ENCODE measurements at regions not wholly inside any gene's neighbourhood (a gene's known extent, or its start where the extent isn't known, plus 50 kb on each side); places are given as distances from the start of the nearest gene placed in this dataset.
A peak's percentile ranks its signal among the peaks of the same experiment; 100 is the strongest.

GRCh38 chr13:74289861-74290773, 155.9 kb upstream of the KLF12 start:
- ChIA-PET POLR2A (no interaction called here), CTCF (interaction anchor here (5.9 kb wide), 1 partner anchor 455 kb away, joined by 58 read pairs; no protein-coding TSS in a partner anchor)
- H3K27me3 Mint-ChIP-seq: no peaks in the 10 kb centered on the region
- peak; percentile 35 for DNase-seq
- no peaks in the 10 kb centered on the region for H3K36me3 Mint-ChIP-seq
- no peak overlapping the region for H3K27ac Mint-ChIP-seq
- peak overlapping the region; percentile 27 for H3K4me3 Mint-ChIP-seq
- no peaks in the 10 kb centered on the region for H3K9me3 Mint-ChIP-seq
- peaks cover 58% of the 10 kb centered on the region for H3K4me1 Mint-ChIP-seq (ENCODE audit: low read depth)
- intact Hi-C loops (cut with micrococcal nuclease): loop anchor here (2.0 to 5.0 kb wide), 2 partner anchors 573 to 927 kb away; no protein-coding TSS in a partner anchor

- Mint-ChIP-seq H3K4me1 (ENCODE audit: low read depth) (peaks cover 67% of the 10 kb centered on the region), H3K27ac (no peak overlapping the region), H3K4me3 (no peak overlapping the region), H3K9me3 (no peaks in the 10 kb centered on the region), H3K27me3 (no peaks in the 10 kb centered on the region), H3K36me3 (no peaks in the 10 kb centered on the region)
- intact Hi-C loops (cut with micrococcal nuclease): loop anchor here (2.0 to 5.0 kb wide), 2 partner anchors 572 to 928 kb away; no protein-coding TSS in a partner anchor
- CTCF ChIA-PET: interaction anchor here (0.8 to 5.9 kb wide), 8 partner anchors 20 to 930 kb away, joined by 3 to 58 read pairs (median 10); no protein-coding TSS in a partner anchor
- POLR2A ChIA-PET: no interaction called here
- DNase-seq: no peak
These were observed 154.9 kb upstream of the KLF12 start for GRCh38 chr13:74289107-74289506.

- intact Hi-C loops (cut with micrococcal nuclease): loop anchor here (2.0 to 5.0 kb wide), 2 partner anchors 572 to 929 kb away; no protein-coding TSS in a partner anchor
- peak overlapping the region; percentile 59 for H3K4me3 Mint-ChIP-seq
- no peaks in the 10 kb centered on the region for H3K27me3 Mint-ChIP-seq
- ChIA-PET POLR2A (interaction anchor here (2.4 kb wide), 1 partner anchor 153 kb away, joined by 21 read pairs; the partner anchor contains the start of gene KLF12), CTCF (interaction anchor here (0.5 to 5.9 kb wide), 19 partner anchors 19 to 931 kb away, joined by 3 to 58 read pairs (median 3); no protein-coding TSS in a partner anchor)
- peak; percentile 29 for DNase-seq
- H3K36me3 Mint-ChIP-seq: no peaks in the 10 kb centered on the region
- no peaks in the 10 kb centered on the region for H3K9me3 Mint-ChIP-seq
- H3K4me1 Mint-ChIP-seq (ENCODE audit: low read depth): peaks cover 68% of the 10 kb centered on the region
- H3K27ac Mint-ChIP-seq: peak overlapping the region; percentile 30
These were observed 154.2 kb upstream of the KLF12 start for GRCh38 chr13:74288361-74288911.

GRCh38 chr13:74287724-74288169, 153.5 kb upstream of the KLF12 start:
- H3K36me3 Mint-ChIP-seq: no peaks in the 10 kb centered on the region
- H3K27ac Mint-ChIP-seq: peak overlapping the region; percentile 30
- ChIA-PET POLR2A (interaction anchor here (1.7 to 2.4 kb wide), 2 partner anchors 153 to 156 kb away, joined by 8 to 21 read pairs; partner anchors contain the start of gene KLF12), CTCF (interaction anchor here (0.5 to 5.9 kb wide), 29 partner anchors 17 to 932 kb away, joined by 3 to 58 read pairs (median 4); partner anchors contain the start of gene KLF12)
- peak overlapping the region; percentile 59 for H3K4me3 Mint-ChIP-seq
- no peaks in the 10 kb centered on the region for H3K27me3 Mint-ChIP-seq
- H3K9me3 Mint-ChIP-seq: no peaks in the 10 kb centered on the region
- DNase-seq: peak; percentile 88
- intact Hi-C loops (cut with micrococcal nuclease): loop anchor here (1.0 to 5.0 kb wide), 13 partner anchors 44 to 930 kb away; partner anchors contain the start of gene KLF12
- H3K4me1 Mint-ChIP-seq (ENCODE audit: low read depth): peaks cover 66% of the 10 kb centered on the region

GRCh38 chr13:74280795-74281490, 146.7 kb upstream of the KLF12 start:
- POLR2A ChIA-PET: no interaction called here
- CTCF ChIA-PET: no interaction called here
- intact Hi-C loops (cut with micrococcal nuclease): no loop called here
- Mint-ChIP-seq H3K36me3 (no peaks in the 10 kb centered on the region), H3K4me1 (ENCODE audit: low read depth) (peaks cover 47% of the 10 kb centered on the region), H3K4me3 (no peak overlapping the region), H3K9me3 (no peaks in the 10 kb centered on the region), H3K27ac (no peak overlapping the region), H3K27me3 (no peaks in the 10 kb centered on the region)
- no peak for DNase-seq

GRCh38 chr13:74280093-74280794, 146.0 kb upstream of the KLF12 start:
- DNase-seq: no peak
- no peak overlapping the region for H3K4me3 Mint-ChIP-seq

GRCh38 chr13:74278901-74279300, 144.7 kb upstream of the KLF12 start:
- H3K4me1 Mint-ChIP-seq (ENCODE audit: low read depth): peaks cover 40% of the 10 kb centered on the region
- DNase-seq: no peak
- no peaks in the 10 kb centered on the region for H3K9me3 Mint-ChIP-seq
- no peak overlapping the region for H3K27ac Mint-ChIP-seq
- no peak overlapping the region for H3K4me3 Mint-ChIP-seq
- CTCF ChIA-PET: interaction anchor here (1.4 kb wide), 1 partner anchor 8 kb away, joined by 8 read pairs; no protein-coding TSS in a partner anchor
- H3K36me3 Mint-ChIP-seq: no peaks in the 10 kb centered on the region
- intact Hi-C loops (cut with micrococcal nuclease): no loop called here
- POLR2A ChIA-PET: no interaction called here
- no peaks in the 10 kb centered on the region for H3K27me3 Mint-ChIP-seq

More at GRCh38 chr13:74280093-74280794, 146.0 kb upstream of the KLF12 start:
- intact Hi-C loops (cut with micrococcal nuclease): no loop called here
- Mint-ChIP-seq H3K27ac (no peak overlapping the region), H3K4me1 (ENCODE audit: low read depth) (peaks cover 41% of the 10 kb centered on the region), H3K36me3 (no peaks in the 10 kb centered on the region), H3K9me3 (no peaks in the 10 kb centered on the region), H3K27me3 (no peaks in the 10 kb centered on the region)
- ChIA-PET CTCF (no interaction called here), POLR2A (no interaction called here)

- ChIA-PET CTCF (no interaction called here), POLR2A (no interaction called here)
- Mint-ChIP-seq H3K36me3 (peaks cover 9% of the 10 kb centered on the region), H3K27me3 (no peaks in the 10 kb centered on the region), H3K9me3 (peaks cover 15% of the 10 kb centered on the region), H3K27ac (no peak overlapping the region), H3K4me1 (ENCODE audit: low read depth) (peaks cover 30% of the 10 kb centered on the region), H3K4me3 (no peak overlapping the region)
- DNase-seq: no peak
- intact Hi-C loops (cut with micrococcal nuclease): no loop called here
These were observed 140.7 kb upstream of the KLF12 start for GRCh38 chr13:74274916-74275315.

- intact Hi-C loops (cut with micrococcal nuclease): no loop called here
- peaks cover 30% of the 10 kb centered on the region for H3K4me1 Mint-ChIP-seq (ENCODE audit: low read depth)
- peaks cover 15% of the 10 kb centered on the region for H3K9me3 Mint-ChIP-seq
- no peak overlapping the region for H3K27ac Mint-ChIP-seq
- H3K36me3 Mint-ChIP-seq: peaks cover 13% of the 10 kb centered on the region
- CTCF ChIA-PET: interaction anchor here (2.0 kb wide), 1 partner anchor 13 kb away, joined by 9 read pairs; no protein-coding TSS in a partner anchor
- POLR2A ChIA-PET: no interaction called here
- no peaks in the 10 kb centered on the region for H3K27me3 Mint-ChIP-seq
- H3K4me3 Mint-ChIP-seq: no peak overlapping the region
- DNase-seq: no peak
These were observed 139.4 kb upstream of the KLF12 start for GRCh38 chr13:74273581-74273980.

- ChIA-PET POLR2A (no interaction called here), CTCF (interaction anchor here (2.0 kb wide), 1 partner anchor 14 kb away, joined by 9 read pairs; no protein-coding TSS in a partner anchor)
- Mint-ChIP-seq H3K27ac (no peak overlapping the region), H3K9me3 (peaks cover 15% of the 10 kb centered on the region), H3K27me3 (no peaks in the 10 kb centered on the region), H3K4me3 (no peak overlapping the region), H3K36me3 (peaks cover 13% of the 10 kb centered on the region), H3K4me1 (ENCODE audit: low read depth) (peaks cover 30% of the 10 kb centered on the region)
- no peak for DNase-seq
- intact Hi-C loops (cut with micrococcal nuclease): no loop called here
These were observed 138.6 kb upstream of the KLF12 start for GRCh38 chr13:74272826-74273225.

GRCh38 chr13:74270018-74270417, 135.8 kb upstream of the KLF12 start:
- Mint-ChIP-seq H3K4me1 (ENCODE audit: low read depth) (peaks cover 28% of the 10 kb centered on the region), H3K27ac (no peak overlapping the region), H3K4me3 (no peak overlapping the region), H3K9me3 (peaks cover 35% of the 10 kb centered on the region), H3K27me3 (no peaks in the 10 kb centered on the region), H3K36me3 (peaks cover 20% of the 10 kb centered on the region)
- DNase-seq: no peak
- POLR2A ChIA-PET: no interaction called here
- CTCF ChIA-PET: interaction anchor here (0.9 to 1.6 kb wide), 2 partner anchors 17 to 19 kb away, joined by 3 to 5 read pairs; no protein-coding TSS in a partner anchor
- intact Hi-C loops (cut with micrococcal nuclease): loop anchor here (2.0 kb wide), 1 partner anchor 15 kb away; no protein-coding TSS in a partner anchor
